ENCODE measurements at regions not wholly inside any gene's neighbourhood (a gene's known extent, or its start where the extent isn't known, plus 50 kb on each side); places are given as distances from the start of the nearest gene placed in this dataset.
A peak's percentile ranks its signal among the peaks of the same experiment; 100 is the strongest.

- Histone ChIP-seq H3K18ac (ENCODE audit: insufficient read length, low read depth, low read length) (no peak overlapping the region), H3K9me3 (ENCODE audit: control insufficient read depth, low read depth, low read length) (no peaks in the 10 kb centered on the region), H2AFZ (ENCODE audit: low read length) (no peak overlapping the region), H3K27me3 (ENCODE audit: insufficient read depth, low read length) (no peaks in the 10 kb centered on the region), H3K23me2 (ENCODE audit: insufficient read length, low read depth, low read length, poor library complexity, severe bottlenecking) (no peaks in the 10 kb centered on the region), H2BK20ac (ENCODE audit: low read depth, low read length, poor library complexity, severe bottlenecking) (no peak overlapping the region), H2BK5ac (ENCODE audit: insufficient read length, low read length) (no peak overlapping the region), H3K14ac (ENCODE audit: insufficient read depth, low read length) (no peak overlapping the region), H2BK12ac (ENCODE audit: insufficient read length, low read depth, low read length) (no peak overlapping the region), H4K8ac (replicated peaks; ENCODE audit: insufficient read length, low read depth, low read length) (no peak overlapping the region), H3K4ac (ENCODE audit: low read depth, low read length) (no peak overlapping the region), H2BK120ac (ENCODE audit: low read depth, low read length, poor library complexity, severe bottlenecking) (no peak overlapping the region), H3K4me1 (ENCODE audit: insufficient read depth, low read length) (no peaks in the 10 kb centered on the region), H3K27ac (ENCODE audit: insufficient read length, low read depth, low read length) (no peak overlapping the region), H2BK15ac (ENCODE audit: low read depth, low read length) (no peak overlapping the region), H4K20me1 (ENCODE audit: control insufficient read depth, insufficient read depth, insufficient read length) (no peaks in the 10 kb centered on the region), H3K9ac (ENCODE audit: extremely low read depth, insufficient read length, low read length) (no peak overlapping the region), H3K56ac (ENCODE audit: insufficient read length, low read depth, low read length) (no peak overlapping the region), H3K79me1 (ENCODE audit: insufficient read depth, low read depth, low read length, poor library complexity, severe bottlenecking) (no peaks in the 10 kb centered on the region), H3K4me2 (ENCODE audit: insufficient read depth, insufficient read length, low read length) (no peak overlapping the region), H3T11ph (ENCODE audit: low read length) (no peak overlapping the region), H3K23ac (ENCODE audit: insufficient read length, low read depth, low read length) (no peak overlapping the region), H3K79me2 (ENCODE audit: insufficient read depth, low read length) (no peaks in the 10 kb centered on the region), H2AK5ac (ENCODE audit: insufficient read length, low read length) (no peak overlapping the region), H4K91ac (ENCODE audit: insufficient read length, low read depth, low read length) (no peak overlapping the region), H4K5ac (ENCODE audit: insufficient read length, low read depth, low read length) (no peak overlapping the region)
- Mint-ChIP-seq H3K4me1 (peaks cover 19 to 21% of the 10 kb centered on the region in 2 experiments), H3K27me3 (ENCODE audit: low read depth) (peaks cover 37% of the 10 kb centered on the region), H3K4me3 (no peak overlapping the region), H3K9me3 (peaks cover 0 to 4% of the 10 kb centered on the region in 2 experiments; a peak in 2 of 5 replicates), H3K27ac (peak overlapping the region in 1 of 3 experiments; percentile 17; a peak in 1 of 7 replicates), H3K36me3 (ENCODE audit: insufficient read depth in 1 of 3, low read depth in 3 of 3) (no peaks in the 10 kb centered on the region; a peak in 1 of 7 replicates)
- TF ChIP-seq, protein P1, sequence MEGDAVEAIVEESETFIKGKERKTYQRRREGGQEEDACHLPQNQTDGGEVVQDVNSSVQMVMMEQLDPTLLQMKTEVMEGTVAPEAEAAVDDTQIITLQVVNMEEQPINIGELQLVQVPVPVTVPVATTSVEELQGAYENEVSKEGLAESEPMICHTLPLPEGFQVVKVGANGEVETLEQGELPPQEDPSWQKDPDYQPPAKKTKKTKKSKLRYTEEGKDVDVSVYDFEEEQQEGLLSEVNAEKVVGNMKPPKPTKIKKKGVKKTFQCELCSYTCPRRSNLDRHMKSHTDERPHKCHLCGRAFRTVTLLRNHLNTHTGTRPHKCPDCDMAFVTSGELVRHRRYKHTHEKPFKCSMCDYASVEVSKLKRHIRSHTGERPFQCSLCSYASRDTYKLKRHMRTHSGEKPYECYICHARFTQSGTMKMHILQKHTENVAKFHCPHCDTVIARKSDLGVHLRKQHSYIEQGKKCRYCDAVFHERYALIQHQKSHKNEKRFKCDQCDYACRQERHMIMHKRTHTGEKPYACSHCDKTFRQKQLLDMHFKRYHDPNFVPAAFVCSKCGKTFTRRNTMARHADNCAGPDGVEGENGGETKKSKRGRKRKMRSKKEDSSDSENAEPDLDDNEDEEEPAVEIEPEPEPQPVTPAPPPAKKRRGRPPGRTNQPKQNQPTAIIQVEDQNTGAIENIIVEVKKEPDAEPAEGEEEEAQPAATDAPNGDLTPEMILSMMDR (conservative IDR thresholded peaks at IDR 0.05): no peak
- WGBS (ENCODE audit: extremely low coverage, insufficient read length, low lambda C conversion rate): no CpG with 5 or more reads among the region's 6 CpGs
- DNase-seq: peak; percentile 59
Measured at GRCh38 chr20:56875052-56875659, 246.1 kb downstream of the TFAP2C start.
